Esophagus (tissue), 2 donors: ENCODE measurements at regions not wholly inside any gene's neighbourhood (a gene's known extent, or its start where the extent isn't known, plus 50 kb on each side); places are given as distances from the start of the nearest gene placed in this dataset.

Source experiments
- H3K27ac ChIP-seq, 2 donors: one replicate each; pipeline ENCODE4 v1.5.1; 2013; ENCODE audit warnings: low read depth in 2 of 2, mild to moderate bottlenecking in 2 of 2, inconsistent platforms in 1 of 2, low read length in 1 of 2, moderate library complexity in 1 of 2
- H3K27me3 ChIP-seq, 2 donors: one replicate each; pipeline ENCODE4 v1.6.1; 2013; ENCODE audit warnings: low read length in 2 of 2, control low read depth in 1 of 2, mild to moderate bottlenecking in 1 of 2; ENCODE audit not compliant: insufficient read depth in 2 of 2, control insufficient read depth in 1 of 2
- H3K36me3 ChIP-seq, 2 donors: one replicate each; pipeline ENCODE4 v1.6.1; 2013; ENCODE audit warnings: low read length in 1 of 2; ENCODE audit not compliant: control insufficient read depth in 2 of 2, insufficient read depth in 2 of 2
- H3K4me1 ChIP-seq, 2 donors: one replicate each; pipeline ENCODE4 v1.6.1; 2013; ENCODE audit warnings: low read length in 1 of 2; ENCODE audit not compliant: control insufficient read depth in 2 of 2, insufficient read depth in 2 of 2
- H3K4me3 ChIP-seq, 2 donors: one replicate each; pipeline ENCODE4 v1.5.1; 2013; ENCODE audit warnings: low read length in 2 of 2, mild to moderate bottlenecking in 2 of 2, low read depth in 1 of 2, moderate library complexity in 1 of 2
- H3K9me3 ChIP-seq, 2 donors: one replicate each; pipeline ENCODE4 v1.6.1; 2013; ENCODE audit warnings: mild to moderate bottlenecking in 2 of 2, low read depth in 1 of 2, low read length in 1 of 2, moderate library complexity in 1 of 2; ENCODE audit not compliant: control insufficient read depth in 2 of 2, insufficient read depth in 1 of 2
- WGBS, 2 donors: extraction: QIAGEN DNeasy Blood & Tissue Kit; methylation state at CpG; one replicate each; pipeline ENCODE4 v1.1.7; 2013; 5-methylcytosine and 5-hydroxymethylcytosine counted together
- donor health status: healthy with polysubstance abuse.
- donor health status: Bipolar disorder and iron deficiency.

GRCh38 chr5:143964919-143965318 is 153.0 kb downstream of the HMHB1 start:
- H3K27ac ChIP-seq, result no peak overlapping the region
- no peaks in the 10 kb centered on the region for H3K4me1 ChIP-seq
- no peaks in the 10 kb centered on the region for H3K9me3 ChIP-seq
- H3K4me3 ChIP-seq, result no peak overlapping the region
- no peaks in the 10 kb centered on the region for H3K27me3 ChIP-seq
- 92 to 98% methylated on average over 3 of the region's 3 CpGs for WGBS, 2 donors
- no peaks in the 10 kb centered on the region for H3K36me3 ChIP-seq

- Histone ChIP-seq H3K4me3 (no peak overlapping the region), H3K27me3 (no peaks in the 10 kb centered on the region), H3K4me1 (no peaks in the 10 kb centered on the region), H3K36me3 (no peaks in the 10 kb centered on the region), H3K27ac (no peak overlapping the region), H3K9me3 (no peaks in the 10 kb centered on the region)
- 86 to 100% methylated on average over 1 of the region's 1 CpG for WGBS, 2 donors
These were observed 154.3 kb downstream of the HMHB1 start for GRCh38 chr5:143966280-143966679.

GRCh38 chr5:143968071-143968878 is 156.3 kb downstream of the HMHB1 start:
- 81 to 87% methylated on average over 3 of the region's 3 CpGs for WGBS, 2 donors
- H3K4me1 ChIP-seq, result no peaks in the 10 kb centered on the region
- no peaks in the 10 kb centered on the region for H3K27me3 ChIP-seq
- H3K36me3 ChIP-seq, result no peaks in the 10 kb centered on the region
- H3K4me3 ChIP-seq, result no peak overlapping the region
- H3K9me3 ChIP-seq, result no peaks in the 10 kb centered on the region
- H3K27ac ChIP-seq, result no peak overlapping the region

- Histone ChIP-seq H3K4me1 (no peaks in the 10 kb centered on the region), H3K36me3 (no peaks in the 10 kb centered on the region), H3K27me3 (no peaks in the 10 kb centered on the region), H3K27ac (no peak overlapping the region), H3K4me3 (no peak overlapping the region), H3K9me3 (no peaks in the 10 kb centered on the region)
- WGBS, 2 donors, result 85 to 89% methylated on average over 3 of the region's 3 CpGs
These were observed 158.2 kb downstream of the HMHB1 start for GRCh38 chr5:143970159-143970558.

GRCh38 chr5:143972068-143972467 is 160.1 kb downstream of the HMHB1 start:
- Histone ChIP-seq H3K36me3 (no peaks in the 10 kb centered on the region), H3K27ac (no peak overlapping the region), H3K27me3 (no peaks in the 10 kb centered on the region), H3K4me1 (no peaks in the 10 kb centered on the region), H3K4me3 (no peak overlapping the region), H3K9me3 (no peaks in the 10 kb centered on the region)
- WGBS, 2 donors, result 58 to 75% methylated on average over 2 of the region's 2 CpGs

GRCh38 chr5:143976055-143976454 is 164.1 kb downstream of the HMHB1 start:
- Histone ChIP-seq H3K4me1 (no peaks in the 10 kb centered on the region), H3K9me3 (no peaks in the 10 kb centered on the region), H3K27me3 (no peaks in the 10 kb centered on the region), H3K36me3 (no peaks in the 10 kb centered on the region), H3K4me3 (no peak overlapping the region), H3K27ac (no peak overlapping the region)
- 88 to 91% methylated on average over 1 of the region's 1 CpG for WGBS, 2 donors

- H3K27me3 ChIP-seq, result no peaks in the 10 kb centered on the region
- 36 to 58% methylated on average over 1 of the region's 1 CpG for WGBS, 2 donors
- no peak overlapping the region for H3K4me3 ChIP-seq
- H3K27ac ChIP-seq, result no peak overlapping the region
- H3K9me3 ChIP-seq, result no peaks in the 10 kb centered on the region
- H3K36me3 ChIP-seq, result no peaks in the 10 kb centered on the region
- H3K4me1 ChIP-seq, result no peaks in the 10 kb centered on the region
These were observed 166.0 kb downstream of the HMHB1 start for GRCh38 chr5:143977891-143978461.

- H3K27me3 ChIP-seq, result no peaks in the 10 kb centered on the region
- no peak overlapping the region for H3K4me3 ChIP-seq
- WGBS, 2 donors, result 78 to 94% methylated on average over 1 of the region's 1 CpG
These were observed 167.2 kb downstream of the HMHB1 start for GRCh38 chr5:143979044-143979690.

GRCh38 chr5:143980506-143980905 is 168.5 kb downstream of the HMHB1 start:
- no peaks in the 10 kb centered on the region for H3K36me3 ChIP-seq

More at GRCh38 chr5:143979044-143979690, 167.2 kb downstream of the HMHB1 start:
- H3K9me3 ChIP-seq, result no peaks in the 10 kb centered on the region
- no peaks in the 10 kb centered on the region for H3K36me3 ChIP-seq
- no peaks in the 10 kb centered on the region for H3K4me1 ChIP-seq
- H3K27ac ChIP-seq, result no peak overlapping the region

More at GRCh38 chr5:143980506-143980905, 168.5 kb downstream of the HMHB1 start:
- Histone ChIP-seq H3K27me3 (no peaks in the 10 kb centered on the region), H3K27ac (no peak overlapping the region), H3K4me3 (no peak overlapping the region), H3K9me3 (no peaks in the 10 kb centered on the region), H3K4me1 (no peaks in the 10 kb centered on the region)
- WGBS, 2 donors, result 91 to 92% methylated on average over 6 of the region's 6 CpGs
